ENCODE measurements at regions not wholly inside any gene's neighbourhood (a gene's known extent, or its start where the extent isn't known, plus 50 kb on each side); places are given as distances from the start of the nearest gene placed in this dataset.

DNA sequence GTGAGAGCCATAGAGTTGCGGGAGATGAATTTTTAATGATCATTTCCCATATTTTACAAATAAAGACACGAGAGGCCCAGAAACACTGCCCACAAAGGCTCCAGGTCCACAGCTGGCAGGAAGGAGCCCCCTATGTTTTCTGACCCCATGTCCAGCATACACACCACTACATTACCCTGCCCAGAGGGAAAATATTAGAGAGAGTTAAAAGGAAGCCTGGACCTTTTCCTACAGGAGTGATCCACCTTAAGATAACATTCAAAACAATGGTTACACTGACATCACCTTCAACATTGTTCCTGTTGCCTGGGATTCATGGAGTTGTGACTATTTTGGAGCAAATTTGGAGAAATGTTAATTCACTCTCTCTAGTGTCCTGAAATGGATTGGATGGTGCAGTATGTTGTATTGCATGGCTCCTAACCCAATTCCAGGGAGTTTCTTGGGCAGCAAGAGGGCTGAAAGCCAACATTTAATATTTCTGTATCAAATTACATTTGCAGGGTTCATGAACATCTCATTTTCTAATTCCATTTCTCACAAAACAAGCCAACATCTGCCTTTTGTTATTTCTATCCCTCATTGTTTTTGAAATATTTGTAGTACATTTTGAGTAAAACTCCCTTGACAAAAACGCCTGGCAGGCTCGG, 172.5 kb downstream of the DLEU7 start:
- intact Hi-C loops (cut with micrococcal nuclease; ENCODE audit: unreplicated experiment) = loop anchor here (10.0 kb wide), 1 partner anchor 546 kb away; no protein-coding TSS in a partner anchor
- H3K4me3 ChIP-seq = no peak overlapping the region
- CTCF ChIA-PET = no interaction called here

GRCh38 chr13:50671497-50671850, 172.0 kb downstream of the DLEU7 start:
- Histone ChIP-seq H3K27ac (peak overlapping the region; percentile 64), H3K9me2 (ENCODE audit: insufficient read depth) (no peaks in the 10 kb centered on the region), H3K4me3 (no peak overlapping the region), H3K36me3 (ENCODE audit: low read depth) (no peaks in the 10 kb centered on the region), H3K9me3 (ENCODE audit: insufficient read depth, low read depth) (no peaks in the 10 kb centered on the region; the same call in 1 of the 2 replicates), H3K27me3 (ENCODE audit: insufficient read depth, low read depth) (no peaks in the 10 kb centered on the region), H3K79me2 (ENCODE audit: low read depth) (no peaks in the 10 kb centered on the region), H3K4me1 (replicated peaks; ENCODE audit: insufficient read depth) (peaks cover 50% of the 10 kb centered on the region), H3K4me2 (peak overlapping the region; percentile 50), H2AFZ (no peak overlapping the region), H4K20me1 (ENCODE audit: insufficient read depth) (no peaks in the 10 kb centered on the region), H3F3A (ENCODE audit: insufficient read depth, low read depth) (peaks cover 27% of the 10 kb centered on the region)
- intact Hi-C loops (cut with micrococcal nuclease; ENCODE audit: unreplicated experiment) = loop anchor here (10.0 kb wide), 1 partner anchor 547 kb away; no protein-coding TSS in a partner anchor
- CTCF ChIA-PET = no interaction called here
- TF ChIP-seq, protein P1, sequence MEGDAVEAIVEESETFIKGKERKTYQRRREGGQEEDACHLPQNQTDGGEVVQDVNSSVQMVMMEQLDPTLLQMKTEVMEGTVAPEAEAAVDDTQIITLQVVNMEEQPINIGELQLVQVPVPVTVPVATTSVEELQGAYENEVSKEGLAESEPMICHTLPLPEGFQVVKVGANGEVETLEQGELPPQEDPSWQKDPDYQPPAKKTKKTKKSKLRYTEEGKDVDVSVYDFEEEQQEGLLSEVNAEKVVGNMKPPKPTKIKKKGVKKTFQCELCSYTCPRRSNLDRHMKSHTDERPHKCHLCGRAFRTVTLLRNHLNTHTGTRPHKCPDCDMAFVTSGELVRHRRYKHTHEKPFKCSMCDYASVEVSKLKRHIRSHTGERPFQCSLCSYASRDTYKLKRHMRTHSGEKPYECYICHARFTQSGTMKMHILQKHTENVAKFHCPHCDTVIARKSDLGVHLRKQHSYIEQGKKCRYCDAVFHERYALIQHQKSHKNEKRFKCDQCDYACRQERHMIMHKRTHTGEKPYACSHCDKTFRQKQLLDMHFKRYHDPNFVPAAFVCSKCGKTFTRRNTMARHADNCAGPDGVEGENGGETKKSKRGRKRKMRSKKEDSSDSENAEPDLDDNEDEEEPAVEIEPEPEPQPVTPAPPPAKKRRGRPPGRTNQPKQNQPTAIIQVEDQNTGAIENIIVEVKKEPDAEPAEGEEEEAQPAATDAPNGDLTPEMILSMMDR (conservative IDR thresholded peaks at IDR 0.05) = no peak
- TF ChIP-seq EZH2 (IDR thresholded peaks at IDR 0.05; ENCODE audit: low read depth) = no peak
- DNase-seq = no peak
- POLR2A ChIA-PET (ENCODE audit: unreplicated experiment) = no interaction called here
- no TSS peak for BruUV-seq (replicated peaks)

More for the DNA sequence above, 172.5 kb downstream of the DLEU7 start:
- TF ChIP-seq EZH2 (IDR thresholded peaks at IDR 0.05; ENCODE audit: low read depth) = no peak
- TF ChIP-seq, protein P1 (conservative IDR thresholded peaks at IDR 0.05) = no peak
- no TSS peak for BruUV-seq (replicated peaks)
- no peaks in the 10 kb centered on the region for H3K79me2 ChIP-seq (ENCODE audit: low read depth)
- H3F3A ChIP-seq (ENCODE audit: insufficient read depth, low read depth) = peaks cover 22% of the 10 kb centered on the region
- no peak for DNase-seq
- POLR2A ChIA-PET (ENCODE audit: unreplicated experiment) = no interaction called here
- peak overlapping the region; percentile 64 for H3K27ac ChIP-seq
- no peaks in the 10 kb centered on the region; the same call in 1 of the 2 replicates for H3K9me3 ChIP-seq (ENCODE audit: insufficient read depth, low read depth)
- H2AFZ ChIP-seq = no peak overlapping the region
- H3K4me1 ChIP-seq (replicated peaks; ENCODE audit: insufficient read depth) = peaks cover 45% of the 10 kb centered on the region
- H3K27me3 ChIP-seq (ENCODE audit: insufficient read depth, low read depth) = no peaks in the 10 kb centered on the region
- H3K36me3 ChIP-seq (ENCODE audit: low read depth) = no peaks in the 10 kb centered on the region
- H3K9me2 ChIP-seq (ENCODE audit: insufficient read depth) = no peaks in the 10 kb centered on the region
- H4K20me1 ChIP-seq (ENCODE audit: insufficient read depth) = no peaks in the 10 kb centered on the region
- H3K4me2 ChIP-seq = peak overlapping the region; percentile 50

DNA sequence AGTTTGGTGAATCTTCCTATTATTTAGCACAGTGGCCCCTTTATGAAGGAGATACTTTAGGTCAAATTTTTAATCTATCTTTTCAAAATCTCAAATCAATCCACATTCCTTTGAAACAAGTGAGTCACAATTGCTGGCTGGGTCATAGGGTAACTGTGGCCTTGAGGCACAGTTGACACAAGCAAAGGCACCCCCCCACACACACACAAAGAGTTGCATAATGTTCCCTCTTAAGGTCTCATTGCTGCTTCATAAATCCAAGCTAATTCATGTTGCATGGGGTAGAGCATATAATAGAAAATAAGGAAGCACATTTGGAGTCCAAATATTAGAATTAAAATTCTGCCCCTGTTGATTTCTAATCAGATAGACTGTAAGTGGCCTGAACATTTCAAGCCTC, 171.5 kb downstream of the DLEU7 start:
- Histone ChIP-seq H4K20me1 (ENCODE audit: insufficient read depth) (no peaks in the 10 kb centered on the region), H3K4me2 (peak overlapping the region; percentile 50), H3K27ac (peak overlapping the region; percentile 64), H3K36me3 (ENCODE audit: low read depth) (no peaks in the 10 kb centered on the region), H3K27me3 (ENCODE audit: insufficient read depth, low read depth) (no peaks in the 10 kb centered on the region), H3K4me1 (replicated peaks; ENCODE audit: insufficient read depth) (peaks cover 56% of the 10 kb centered on the region), H3K79me2 (ENCODE audit: low read depth) (no peaks in the 10 kb centered on the region), H3K9me3 (ENCODE audit: insufficient read depth, low read depth) (no peaks in the 10 kb centered on the region; the same call in 1 of the 2 replicates), H3K4me3 (no peak overlapping the region), H2AFZ (no peak overlapping the region), H3K9me2 (ENCODE audit: insufficient read depth) (no peaks in the 10 kb centered on the region), H3F3A (ENCODE audit: insufficient read depth, low read depth) (peaks cover 33% of the 10 kb centered on the region)
- BruUV-seq (replicated peaks) = no TSS peak
- CTCF ChIA-PET = no interaction called here
- no peak for TF ChIP-seq EZH2 (IDR thresholded peaks at IDR 0.05; ENCODE audit: low read depth)
- TF ChIP-seq, protein P1 (conservative IDR thresholded peaks at IDR 0.05) = no peak
- DNase-seq = peak; percentile 12 to 84
- POLR2A ChIA-PET (ENCODE audit: unreplicated experiment) = no interaction called here
- intact Hi-C loops (cut with micrococcal nuclease; ENCODE audit: unreplicated experiment) = loop anchor here (10.0 kb wide), 1 partner anchor 547 kb away; no protein-coding TSS in a partner anchor

All from PC-9 (cell line).